OCI-LY7 (cell line): ENCODE measurements at regions not wholly inside any gene's neighbourhood (a gene's known extent, or its start where the extent isn't known, plus 50 kb on each side); places are given as distances from the start of the nearest gene placed in this dataset.

ENCODE experiments used
- CTCF ChIP-seq: fragments of 200-600 bp; sonication (generic); conservative IDR thresholded peaks from 2 replicates; pipeline ENCODE4 v1.5.1; 2014; ENCODE audit warnings: mild to moderate bottlenecking, antibody characterized with exemption, low read length, moderate library complexity, mixed read lengths
- EZH2phosphoT487 ChIP-seq: fragments of 200-600 bp; sonication (generic); IDR thresholded peaks from 2 replicates; pipeline ENCODE4 v1.6.1; 2018; ENCODE audit warnings: low read depth, borderline replicate concordance, mild to moderate bottlenecking, mixed run types, antibody characterized with exemption, low read length, moderate library complexity, mixed read lengths

GRCh38 chr12:73678335-73678734 lies 859.3 kb upstream of the ATXN7L3B start:
- TF ChIP-seq CTCF (no peak), EZH2phosphoT487 (no peak)
